GM12872 (cell line): ENCODE measurements at regions not wholly inside any gene's neighbourhood (a gene's known extent, or its start where the extent isn't known, plus 50 kb on each side); places are given as distances from the start of the nearest gene placed in this dataset.

Source experiments
- CTCF ChIP-seq: IDR thresholded peaks from 3 replicates; pipeline ENCODE4 v1.5.1; 2011; ENCODE audit warnings: low read depth, mild to moderate bottlenecking, low read length, moderate library complexity; ENCODE audit not compliant: insufficient read depth

- TF ChIP-seq CTCF = no peak
Measured at GRCh38 chr10:70984986-70985722, 96.8 kb upstream of the PCBD1 start.

- TF ChIP-seq CTCF = no peak
Measured at GRCh38 chr10:70985824-70986622, 97.7 kb upstream of the PCBD1 start.

DNA sequence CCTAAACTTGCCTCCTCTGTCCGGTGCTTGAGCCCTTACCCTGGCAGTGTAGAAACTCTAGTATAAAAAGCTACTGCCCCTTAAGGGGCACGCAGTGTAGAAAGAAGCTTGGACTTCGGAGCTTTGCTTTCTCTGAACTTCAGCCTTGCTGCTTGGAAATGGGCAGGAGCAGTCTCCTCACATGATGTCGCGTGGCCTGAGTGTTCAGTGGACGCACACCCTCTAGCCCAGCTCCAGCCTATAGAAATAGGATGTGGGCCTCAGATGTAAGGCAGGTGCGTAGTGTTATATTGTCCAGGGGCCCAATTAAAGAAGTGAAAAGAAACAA lies 98.2 kb upstream of the PCBD1 start:
- no peak for TF ChIP-seq CTCF

DNA sequence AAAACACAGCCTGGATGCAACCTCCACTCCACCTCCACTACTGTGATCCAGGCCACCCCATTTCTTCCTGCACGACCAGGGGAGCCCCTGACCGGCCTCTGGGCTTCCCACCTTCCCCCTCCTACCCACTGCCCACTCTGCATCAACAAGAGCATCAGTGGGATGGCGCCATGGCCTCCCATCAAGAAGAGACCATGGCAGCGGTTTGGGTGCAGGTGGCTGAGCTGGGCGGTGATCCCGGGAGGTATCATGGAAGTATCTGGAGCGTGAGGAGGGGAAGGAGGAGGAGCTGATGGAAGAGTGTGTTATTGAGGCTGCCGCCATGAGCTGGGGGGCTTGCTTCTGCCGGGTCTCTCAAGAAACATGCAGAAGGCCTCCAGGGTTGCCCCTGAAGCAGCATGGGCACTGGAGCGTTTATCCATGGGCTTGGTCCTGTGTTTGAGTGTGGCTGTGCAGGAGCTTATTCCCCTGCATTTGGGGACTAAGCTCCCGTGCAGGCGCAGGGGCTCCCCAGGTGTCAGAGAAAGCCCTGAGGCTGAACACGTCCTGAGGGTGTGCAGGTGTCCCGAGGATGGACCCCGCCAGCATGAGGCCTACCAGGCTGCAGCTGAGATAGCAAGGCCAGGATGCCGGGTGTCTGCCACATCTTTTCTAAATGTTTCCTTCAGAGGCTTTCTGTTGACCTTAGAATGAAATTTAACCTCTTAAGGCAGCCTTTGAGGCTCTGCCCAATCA lies 99.2 kb upstream of the PCBD1 start:
- TF ChIP-seq CTCF = no peak

- no peak for TF ChIP-seq CTCF
Measured at GRCh38 chr10:70990681-70991080, 102.3 kb upstream of the PCBD1 start.

DNA sequence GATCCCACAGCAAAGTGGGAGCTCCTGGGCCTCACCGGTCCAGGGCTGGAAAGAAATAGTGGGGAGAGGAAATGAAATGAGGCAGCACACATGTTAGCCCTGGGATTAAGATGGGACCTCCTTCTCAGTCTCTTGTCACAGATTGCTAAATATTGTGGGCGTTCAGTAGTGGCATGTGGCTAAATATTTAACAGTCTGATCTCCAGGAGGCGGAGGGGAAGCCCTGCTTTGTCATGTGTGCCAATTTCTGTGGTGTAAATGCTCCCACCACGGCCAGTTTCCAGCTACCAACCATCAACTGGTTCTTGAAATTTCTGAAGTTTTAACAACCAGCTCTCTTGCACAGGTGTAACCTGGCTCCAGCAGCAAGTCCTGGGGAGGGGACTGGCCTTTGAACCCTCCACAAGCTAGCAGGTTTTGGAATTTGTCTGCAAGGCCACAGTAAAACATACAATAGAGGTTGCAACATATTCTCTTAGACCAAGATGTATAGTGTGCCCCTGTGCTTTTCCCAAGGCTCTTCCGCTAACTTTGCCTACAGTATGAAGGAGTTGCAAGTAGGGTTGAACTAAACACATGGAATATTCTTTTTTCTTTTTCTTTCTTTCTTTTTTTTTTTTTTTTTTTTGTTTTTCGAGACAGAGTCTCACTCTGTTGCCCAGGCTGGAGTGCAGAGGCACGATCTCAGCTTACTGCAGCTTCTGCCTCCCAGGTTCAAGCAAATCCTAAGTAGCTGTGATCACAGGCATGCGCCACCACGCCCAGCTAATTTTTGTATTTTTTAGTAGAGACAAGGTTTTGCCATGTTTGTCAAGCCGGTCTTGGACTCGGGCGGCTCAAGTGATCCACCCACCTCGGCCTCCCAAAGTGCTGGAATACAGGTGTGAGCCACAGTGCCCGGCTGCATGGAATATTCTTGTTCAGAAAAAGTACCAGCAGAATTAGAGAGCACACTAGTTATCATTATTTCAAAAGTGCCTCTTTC lies 103.1 kb upstream of the PCBD1 start:
- TF ChIP-seq CTCF = no peak
